ENCODE measurements at regions not wholly inside any gene's neighbourhood (a gene's known extent, or its start where the extent isn't known, plus 50 kb on each side); places are given as distances from the start of the nearest gene placed in this dataset.

DNA sequence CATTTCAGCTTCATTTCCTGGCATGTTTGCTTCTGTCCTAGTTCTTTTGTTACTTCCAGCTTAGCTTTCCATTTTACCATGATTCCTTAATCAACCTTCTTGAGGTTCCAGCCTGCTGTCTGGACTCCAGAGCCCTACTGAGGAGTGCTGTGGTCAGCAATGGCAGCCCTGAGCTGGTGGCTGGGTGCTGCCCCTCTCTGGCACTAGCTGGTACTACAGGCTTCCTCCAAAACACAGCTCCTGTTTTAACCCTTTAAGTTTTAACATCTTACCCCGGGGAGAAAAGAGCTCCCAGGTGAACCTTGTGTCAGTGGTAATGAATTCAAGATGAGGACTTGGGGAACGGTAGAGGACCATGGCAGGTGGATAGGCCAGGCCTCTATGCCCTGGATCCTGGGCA, 395.5 kb downstream of the TMEM114 start:
- Histone ChIP-seq H3K9me3 (replicated peaks in 1 of 3) (no peaks in the 10 kb centered on the region), H3K36me3 (replicated peaks in 1 of 2) (no peaks in the 10 kb centered on the region), H3K27me3 (no peaks in the 10 kb centered on the region), H3K4me1 (replicated peaks in 1 of 2) (no peaks in the 10 kb centered on the region), H3K27ac (no peak overlapping the region), H3K4me3 (no peak overlapping the region)
- no peak for DNase-seq
- intact Hi-C loops (cut with DNase I), result no loop called here
- WGBS, 4 donors, result 29 to 46% (median 35%) methylated on average over 2 of the region's 2 CpGs
- no peak for TF ChIP-seq POLR2A (IDR thresholded peaks at IDR 0.05)
- TF ChIP-seq, protein P1, sequence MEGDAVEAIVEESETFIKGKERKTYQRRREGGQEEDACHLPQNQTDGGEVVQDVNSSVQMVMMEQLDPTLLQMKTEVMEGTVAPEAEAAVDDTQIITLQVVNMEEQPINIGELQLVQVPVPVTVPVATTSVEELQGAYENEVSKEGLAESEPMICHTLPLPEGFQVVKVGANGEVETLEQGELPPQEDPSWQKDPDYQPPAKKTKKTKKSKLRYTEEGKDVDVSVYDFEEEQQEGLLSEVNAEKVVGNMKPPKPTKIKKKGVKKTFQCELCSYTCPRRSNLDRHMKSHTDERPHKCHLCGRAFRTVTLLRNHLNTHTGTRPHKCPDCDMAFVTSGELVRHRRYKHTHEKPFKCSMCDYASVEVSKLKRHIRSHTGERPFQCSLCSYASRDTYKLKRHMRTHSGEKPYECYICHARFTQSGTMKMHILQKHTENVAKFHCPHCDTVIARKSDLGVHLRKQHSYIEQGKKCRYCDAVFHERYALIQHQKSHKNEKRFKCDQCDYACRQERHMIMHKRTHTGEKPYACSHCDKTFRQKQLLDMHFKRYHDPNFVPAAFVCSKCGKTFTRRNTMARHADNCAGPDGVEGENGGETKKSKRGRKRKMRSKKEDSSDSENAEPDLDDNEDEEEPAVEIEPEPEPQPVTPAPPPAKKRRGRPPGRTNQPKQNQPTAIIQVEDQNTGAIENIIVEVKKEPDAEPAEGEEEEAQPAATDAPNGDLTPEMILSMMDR (IDR thresholded peaks at IDR 0.05), result no peak

DNA sequence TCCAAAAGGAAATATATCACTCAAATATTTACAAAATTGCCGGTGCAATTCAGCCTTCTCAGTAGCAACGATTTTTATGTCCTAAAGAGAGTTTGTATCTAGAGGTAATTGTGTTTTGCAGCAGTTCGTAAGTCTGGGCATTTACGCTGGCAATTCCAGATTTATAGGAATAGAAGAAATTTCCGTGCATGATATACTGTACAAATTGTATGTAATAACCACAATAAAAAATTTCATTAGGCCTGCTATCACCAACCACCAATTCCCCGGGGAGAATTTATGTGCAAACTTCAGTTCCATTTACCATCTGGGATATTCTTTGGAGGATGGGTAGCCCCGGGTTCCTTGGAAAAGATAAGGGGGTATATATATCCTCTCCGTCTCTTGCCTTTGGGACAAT, 401.5 kb downstream of the TMEM114 start:
- WGBS, 4 donors, result 65 to 70% (median 68%) methylated on average over 8 of the region's 8 CpGs

DNA sequence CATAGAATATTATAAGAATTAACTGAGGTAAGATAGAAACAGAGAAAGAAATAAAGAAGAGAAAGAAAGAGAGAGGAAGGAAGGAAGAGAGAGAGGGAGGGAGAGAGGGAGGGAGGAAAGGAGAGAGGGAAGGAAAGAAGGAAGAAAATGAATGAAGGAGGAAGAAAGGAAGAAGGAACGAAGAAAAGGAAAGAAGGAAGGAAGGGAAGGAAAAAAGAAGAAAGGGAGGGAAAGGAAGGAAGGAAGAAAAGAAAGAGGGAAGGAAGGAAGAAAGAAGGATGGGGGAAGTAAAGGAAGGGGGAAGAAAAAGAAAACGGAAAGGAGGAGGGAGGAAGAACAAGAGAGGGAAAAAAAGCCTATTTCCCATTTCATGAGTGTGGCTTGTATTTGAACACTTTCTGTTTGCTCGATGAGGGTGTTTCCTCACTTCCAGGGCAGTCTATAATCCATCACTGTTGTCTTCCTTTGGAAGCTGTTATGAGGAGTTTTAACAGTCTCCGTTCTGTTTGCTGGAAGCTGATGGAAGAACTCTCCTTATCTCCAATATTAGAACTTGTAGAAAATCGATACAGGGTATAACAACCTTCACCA, 402.4 kb downstream of the TMEM114 start:
- Histone ChIP-seq H3K4me3 (no peak overlapping the region), H3K27me3 (no peaks in the 10 kb centered on the region), H3K9me3 (replicated peaks in 1 of 3) (no peaks in the 10 kb centered on the region), H3K36me3 (replicated peaks in 1 of 2) (no peaks in the 10 kb centered on the region), H3K27ac (no peak overlapping the region), H3K4me1 (replicated peaks in 1 of 2) (no peaks in the 10 kb centered on the region)
- DNase-seq, result no peak
- intact Hi-C loops (cut with DNase I), result no loop called here
- TF ChIP-seq POLR2A (IDR thresholded peaks at IDR 0.05), result no peak
- TF ChIP-seq, protein P1 (IDR thresholded peaks at IDR 0.05), result no peak
- 43 to 56% (median 50%) methylated on average over 5 of the region's 5 CpGs for WGBS, 4 donors

More for the DNA sequence above, 401.5 kb downstream of the TMEM114 start:
- no peaks in the 10 kb centered on the region for H3K4me1 ChIP-seq (replicated peaks in 1 of 2)
- no peaks in the 10 kb centered on the region for H3K9me3 ChIP-seq (replicated peaks in 1 of 3)
- H3K27me3 ChIP-seq, result no peaks in the 10 kb centered on the region
- no peak for DNase-seq
- intact Hi-C loops (cut with DNase I), result no loop called here
- H3K36me3 ChIP-seq (replicated peaks in 1 of 2), result no peaks in the 10 kb centered on the region
- H3K27ac ChIP-seq, result no peak overlapping the region
- TF ChIP-seq POLR2A (IDR thresholded peaks at IDR 0.05), result no peak
- TF ChIP-seq, protein P1 (IDR thresholded peaks at IDR 0.05), result no peak
- no peak overlapping the region for H3K4me3 ChIP-seq

DNA sequence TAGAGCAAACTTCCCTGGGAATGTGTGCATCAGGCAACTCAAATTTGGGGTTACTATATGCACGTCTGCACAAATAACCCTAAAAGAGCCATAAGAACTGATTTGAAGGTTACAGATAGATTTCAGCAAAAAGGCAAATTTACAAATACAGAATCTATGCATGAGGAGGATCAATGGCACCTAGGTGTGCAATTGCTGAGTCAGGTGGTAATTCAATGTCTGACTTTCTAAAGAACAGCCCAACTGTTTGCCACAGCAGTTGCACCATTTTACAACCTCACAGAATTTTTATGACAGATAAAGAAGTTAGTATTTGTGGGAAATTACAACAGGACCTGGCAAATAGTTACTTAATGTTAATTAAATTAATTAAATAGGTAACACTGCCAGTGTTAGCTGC, 405.5 kb downstream of the TMEM114 start:
- WGBS, 4 donors, result 54 to 70% (median 60%) methylated on average over 1 of the region's 1 CpG
- H3K9me3 ChIP-seq (replicated peaks in 1 of 3), result no peaks in the 10 kb centered on the region
- intact Hi-C loops (cut with DNase I), result no loop called here

More for the DNA sequence above, 405.5 kb downstream of the TMEM114 start:
- Histone ChIP-seq H3K27ac (no peak overlapping the region), H3K27me3 (no peaks in the 10 kb centered on the region), H3K4me1 (replicated peaks in 1 of 2) (no peaks in the 10 kb centered on the region), H3K36me3 (replicated peaks in 1 of 2) (no peaks in the 10 kb centered on the region), H3K4me3 (no peak overlapping the region)
- no peak for DNase-seq
- TF ChIP-seq POLR2A (IDR thresholded peaks at IDR 0.05), result no peak
- TF ChIP-seq, protein P1 (IDR thresholded peaks at IDR 0.05), result no peak

Data from adrenal gland (tissue), 9 donors.